ENCODE measurements at regions not wholly inside any gene's neighbourhood (a gene's known extent, or its start where the extent isn't known, plus 50 kb on each side); places are given as distances from the start of the nearest gene placed in this dataset.

DNA sequence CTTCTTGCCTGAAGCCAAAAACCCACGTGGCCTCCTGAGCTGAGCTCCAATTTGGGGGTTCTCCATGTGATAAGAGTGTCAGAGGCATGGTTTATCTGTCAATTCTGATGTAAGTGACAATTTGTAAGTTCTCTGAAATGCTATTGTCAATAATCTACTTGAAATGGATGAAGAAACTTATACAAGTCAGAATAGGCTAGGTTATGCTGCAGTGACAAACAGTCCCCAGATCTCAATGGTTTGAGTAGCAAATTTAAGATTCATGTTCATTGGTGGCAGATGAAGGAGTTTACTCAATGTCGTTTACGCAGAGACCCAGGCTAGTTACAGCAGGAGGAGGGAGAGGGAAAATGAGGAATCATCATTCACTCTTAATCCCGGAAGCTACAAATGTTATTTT is 352.4 kb downstream of the KIF16B start:
- Histone ChIP-seq H3K9me2 (replicated peaks; ENCODE audit: insufficient read depth, low read length) (no peaks in the 10 kb centered on the region), H3K27ac (ENCODE audit: low read length) (no peak overlapping the region), H2AFZ (ENCODE audit: low read length) (no peak overlapping the region), H3K27me3 (ENCODE audit: low read length) (0 out of 2 replicates have a peak, but pooled peaks cover 3% of the 10 kb centered on the region), H3K79me2 (ENCODE audit: low read length) (no peaks in the 10 kb centered on the region), H4K20me1 (ENCODE audit: insufficient read depth, low read depth, low read length) (no peaks in the 10 kb centered on the region), H3K4me3 (ENCODE audit: low read length) (no peak overlapping the region), H3K9ac (ENCODE audit: low read length) (no peak overlapping the region), H3K9me3 (ENCODE audit: low read length) (no peaks in the 10 kb centered on the region), H3K4me1 (ENCODE audit: low read length) (no peaks in the 10 kb centered on the region), H3K4me2 (ENCODE audit: low read depth, low read length, poor library complexity, severe bottlenecking) (no peak overlapping the region), H3K36me3 (ENCODE audit: insufficient read depth, low read length) (no peaks in the 10 kb centered on the region)
- DNase-seq = peak; percentile 21

DNA sequence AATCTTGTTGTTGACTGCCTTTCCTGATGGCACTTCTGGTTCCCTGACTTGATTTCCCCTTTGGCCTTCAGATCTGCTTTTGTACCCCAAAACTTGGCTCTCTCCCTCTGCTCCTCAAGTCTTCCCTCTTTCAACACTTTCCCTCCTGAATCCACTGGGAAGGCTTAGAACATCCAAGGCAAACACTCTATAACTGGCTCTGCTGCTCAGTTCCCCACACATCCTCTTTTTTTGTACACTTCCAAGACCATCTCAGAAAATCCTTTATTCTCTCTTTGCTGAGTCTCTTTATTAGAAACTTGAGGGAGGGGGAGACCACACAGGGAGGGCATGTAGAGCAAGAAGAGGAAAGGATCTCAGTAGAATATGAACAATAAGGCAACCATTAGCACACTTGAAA is 354.1 kb downstream of the KIF16B start:
- Histone ChIP-seq H3K9me3 (ENCODE audit: low read length) (no peaks in the 10 kb centered on the region), H3K4me1 (ENCODE audit: low read length) (no peaks in the 10 kb centered on the region), H2AFZ (ENCODE audit: low read length) (no peak overlapping the region), H3K36me3 (ENCODE audit: insufficient read depth, low read length) (no peaks in the 10 kb centered on the region), H3K27me3 (ENCODE audit: low read length) (0 out of 2 replicates have a peak, but pooled peaks cover 3% of the 10 kb centered on the region), H3K79me2 (ENCODE audit: low read length) (no peaks in the 10 kb centered on the region), H4K20me1 (ENCODE audit: insufficient read depth, low read depth, low read length) (no peaks in the 10 kb centered on the region), H3K27ac (ENCODE audit: low read length) (no peak overlapping the region), H3K4me2 (ENCODE audit: low read depth, low read length, poor library complexity, severe bottlenecking) (no peak overlapping the region), H3K9me2 (replicated peaks; ENCODE audit: insufficient read depth, low read length) (no peaks in the 10 kb centered on the region), H3K9ac (ENCODE audit: low read length) (no peak overlapping the region), H3K4me3 (ENCODE audit: low read length) (no peak overlapping the region)
- DNase-seq = no peak

DNA sequence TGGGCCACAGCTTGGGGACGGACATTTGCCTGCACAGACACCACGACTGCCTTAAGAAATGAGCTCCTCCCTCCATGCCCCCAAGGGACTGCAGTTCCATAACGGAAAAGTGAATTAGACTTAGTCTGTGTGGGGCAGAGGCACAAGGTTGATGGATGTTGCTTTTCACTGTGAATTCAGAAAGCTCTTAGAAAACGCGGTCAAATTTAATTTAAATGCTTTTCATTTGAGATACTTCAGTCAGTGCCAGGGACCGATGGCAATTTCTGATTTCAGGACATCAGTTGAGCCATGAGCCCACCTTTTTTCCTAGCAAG is 356.4 kb downstream of the KIF16B start:
- Histone ChIP-seq H2AFZ (ENCODE audit: low read length) (no peak overlapping the region), H3K9me2 (replicated peaks; ENCODE audit: insufficient read depth, low read length) (no peaks in the 10 kb centered on the region), H4K20me1 (ENCODE audit: insufficient read depth, low read depth, low read length) (no peaks in the 10 kb centered on the region), H3K4me3 (ENCODE audit: low read length) (no peak overlapping the region), H3K9me3 (ENCODE audit: low read length) (no peaks in the 10 kb centered on the region), H3K27ac (ENCODE audit: low read length) (no peak overlapping the region), H3K36me3 (ENCODE audit: insufficient read depth, low read length) (no peaks in the 10 kb centered on the region), H3K4me1 (ENCODE audit: low read length) (no peaks in the 10 kb centered on the region), H3K4me2 (ENCODE audit: low read depth, low read length, poor library complexity, severe bottlenecking) (no peak overlapping the region), H3K9ac (ENCODE audit: low read length) (no peak overlapping the region), H3K79me2 (ENCODE audit: low read length) (no peaks in the 10 kb centered on the region), H3K27me3 (ENCODE audit: low read length) (0 out of 2 replicates have a peak, but pooled peaks cover 3% of the 10 kb centered on the region)
- peak; percentile 28 for DNase-seq

DNA sequence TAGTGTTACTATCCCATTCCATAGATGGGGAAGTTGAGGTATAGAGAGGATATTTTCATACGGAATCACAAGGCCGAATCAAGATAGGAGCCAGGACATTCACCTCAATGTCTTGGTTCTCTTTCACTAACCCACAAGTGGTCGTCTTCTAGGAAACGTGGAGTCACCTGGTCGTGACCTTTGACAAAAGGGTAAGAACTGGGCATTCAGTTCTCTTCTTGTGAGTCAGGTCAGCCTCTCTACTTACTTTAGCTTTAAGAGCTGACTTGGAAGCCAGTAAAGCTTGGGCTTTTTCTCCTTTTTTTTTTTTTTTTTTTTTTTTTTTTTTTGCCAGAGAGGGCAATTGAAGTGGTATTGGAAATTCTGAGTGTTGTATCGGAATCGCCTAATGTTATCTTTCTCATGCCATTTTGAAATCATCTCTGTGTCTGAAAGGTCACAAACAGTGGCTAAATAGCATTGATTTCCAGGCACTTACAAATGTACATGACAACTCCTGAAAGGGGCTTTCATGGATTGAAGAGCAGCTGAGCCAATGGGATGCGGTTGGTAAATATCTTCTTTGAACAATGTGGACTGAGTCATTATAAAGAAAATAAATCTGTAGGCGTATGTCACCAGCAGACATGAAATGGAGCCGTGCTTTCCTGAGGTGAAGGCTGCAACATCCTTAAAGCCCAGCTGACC is 356.9 kb downstream of the KIF16B start:
- Histone ChIP-seq H3K4me2 (ENCODE audit: low read depth, low read length, poor library complexity, severe bottlenecking) (no peak overlapping the region), H3K4me3 (ENCODE audit: low read length) (no peak overlapping the region), H3K36me3 (ENCODE audit: insufficient read depth, low read length) (no peaks in the 10 kb centered on the region), H3K79me2 (ENCODE audit: low read length) (no peaks in the 10 kb centered on the region), H3K27ac (ENCODE audit: low read length) (no peak overlapping the region), H3K9ac (ENCODE audit: low read length) (no peak overlapping the region), H3K9me3 (ENCODE audit: low read length) (no peaks in the 10 kb centered on the region), H3K4me1 (ENCODE audit: low read length) (no peaks in the 10 kb centered on the region), H2AFZ (ENCODE audit: low read length) (no peak overlapping the region), H4K20me1 (ENCODE audit: insufficient read depth, low read depth, low read length) (no peaks in the 10 kb centered on the region), H3K27me3 (ENCODE audit: low read length) (0 out of 2 replicates have a peak, but pooled peaks cover 3% of the 10 kb centered on the region), H3K9me2 (replicated peaks; ENCODE audit: insufficient read depth, low read length) (no peaks in the 10 kb centered on the region)
- DNase-seq = peak; percentile 26

DNA sequence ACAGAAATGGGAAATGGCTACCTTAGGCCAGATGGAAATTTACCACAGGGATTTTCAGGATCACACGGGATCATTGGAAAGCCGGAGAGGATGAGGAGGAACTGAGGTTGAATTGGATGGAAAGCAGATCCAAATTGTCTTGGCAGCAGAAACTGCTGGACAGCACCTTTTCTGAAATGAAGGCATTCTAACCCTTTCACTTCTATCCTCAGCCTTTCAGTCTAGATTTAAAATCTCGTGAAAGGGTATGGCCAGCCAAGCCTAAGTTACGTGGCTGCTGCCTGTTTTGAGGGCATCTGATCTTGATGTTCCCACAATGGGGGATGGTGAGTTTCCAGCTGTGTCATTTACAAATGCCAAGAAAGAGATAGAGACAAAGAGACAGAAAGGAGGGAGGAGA is 358.2 kb downstream of the KIF16B start:
- H3K4me1 ChIP-seq (ENCODE audit: low read length) = no peaks in the 10 kb centered on the region
- H3K9ac ChIP-seq (ENCODE audit: low read length) = no peak overlapping the region
- no peaks in the 10 kb centered on the region for H3K36me3 ChIP-seq (ENCODE audit: insufficient read depth, low read length)
- no peak overlapping the region for H3K4me3 ChIP-seq (ENCODE audit: low read length)
- no peak overlapping the region for H2AFZ ChIP-seq (ENCODE audit: low read length)
- H3K79me2 ChIP-seq (ENCODE audit: low read length) = no peaks in the 10 kb centered on the region
- DNase-seq = peak; percentile 35
- H3K4me2 ChIP-seq (ENCODE audit: low read depth, low read length, poor library complexity, severe bottlenecking) = no peak overlapping the region
- no peaks in the 10 kb centered on the region for H3K27me3 ChIP-seq (ENCODE audit: low read length)
- H3K27ac ChIP-seq (ENCODE audit: low read length) = no peak overlapping the region
- H3K9me3 ChIP-seq (ENCODE audit: low read length) = no peaks in the 10 kb centered on the region
- H4K20me1 ChIP-seq (ENCODE audit: insufficient read depth, low read depth, low read length) = no peaks in the 10 kb centered on the region
- no peaks in the 10 kb centered on the region for H3K9me2 ChIP-seq (replicated peaks; ENCODE audit: insufficient read depth, low read length)

DNA sequence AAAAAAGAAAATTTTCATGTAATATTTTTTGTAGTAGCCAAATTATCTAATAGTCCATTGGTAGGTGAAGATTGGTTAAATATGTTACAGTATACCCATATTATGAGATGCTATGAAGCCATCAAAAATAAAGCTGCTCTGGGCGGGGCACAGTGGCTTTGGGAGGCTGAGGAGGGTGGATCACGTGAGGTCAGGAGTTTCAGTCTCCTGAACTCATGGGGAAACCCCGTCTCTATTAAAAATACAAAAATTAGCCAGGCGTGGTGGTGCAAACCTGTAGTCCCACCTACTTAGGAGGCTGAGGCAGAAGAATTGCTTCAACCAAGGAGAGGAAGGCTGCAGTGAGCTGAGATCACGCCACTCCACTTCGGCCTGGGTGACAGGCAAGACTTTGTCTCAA is 360.5 kb downstream of the KIF16B start:
- Histone ChIP-seq H3K4me1 (ENCODE audit: low read length) (no peaks in the 10 kb centered on the region), H3K27ac (ENCODE audit: low read length) (no peak overlapping the region), H3K4me2 (ENCODE audit: low read depth, low read length, poor library complexity, severe bottlenecking) (no peak overlapping the region), H3K36me3 (ENCODE audit: insufficient read depth, low read length) (no peaks in the 10 kb centered on the region), H2AFZ (ENCODE audit: low read length) (no peak overlapping the region), H3K9me2 (replicated peaks; ENCODE audit: insufficient read depth, low read length) (no peaks in the 10 kb centered on the region), H4K20me1 (ENCODE audit: insufficient read depth, low read depth, low read length) (no peaks in the 10 kb centered on the region), H3K4me3 (ENCODE audit: low read length) (no peak overlapping the region), H3K79me2 (ENCODE audit: low read length) (no peaks in the 10 kb centered on the region), H3K9me3 (ENCODE audit: low read length) (no peaks in the 10 kb centered on the region), H3K27me3 (ENCODE audit: low read length) (no peaks in the 10 kb centered on the region), H3K9ac (ENCODE audit: low read length) (no peak overlapping the region)
- DNase-seq = no peak

DNA sequence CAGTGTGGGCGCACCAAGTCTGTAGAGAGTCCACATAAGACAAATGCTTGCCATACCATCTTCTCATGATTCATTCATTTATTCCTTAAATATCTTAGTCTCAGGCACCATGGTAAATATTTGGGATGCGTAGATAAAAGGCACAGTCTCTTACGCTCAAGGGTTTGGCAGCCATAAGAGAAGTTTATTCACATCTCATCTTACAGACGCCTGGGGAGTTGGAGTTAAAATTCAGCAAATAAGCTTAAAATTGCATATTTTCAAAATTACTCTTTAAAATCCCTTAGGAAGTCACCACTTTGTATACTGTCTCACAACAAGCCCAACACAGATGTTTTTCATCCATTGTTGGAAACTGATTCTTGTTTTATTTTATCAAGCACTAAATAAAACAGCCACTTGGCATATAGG is 363.3 kb downstream of the KIF16B start:
- Histone ChIP-seq H3K27me3 (ENCODE audit: low read length) (no peaks in the 10 kb centered on the region), H3K9me2 (replicated peaks; ENCODE audit: insufficient read depth, low read length) (no peaks in the 10 kb centered on the region), H3K79me2 (ENCODE audit: low read length) (no peaks in the 10 kb centered on the region), H4K20me1 (ENCODE audit: insufficient read depth, low read depth, low read length) (no peaks in the 10 kb centered on the region), H3K4me2 (ENCODE audit: low read depth, low read length, poor library complexity, severe bottlenecking) (no peak overlapping the region), H3K27ac (ENCODE audit: low read length) (no peak overlapping the region), H3K4me3 (ENCODE audit: low read length) (no peak overlapping the region), H3K9ac (ENCODE audit: low read length) (no peak overlapping the region), H3K9me3 (ENCODE audit: low read length) (no peaks in the 10 kb centered on the region), H2AFZ (ENCODE audit: low read length) (no peak overlapping the region), H3K4me1 (ENCODE audit: low read length) (peaks cover 12% of the 10 kb centered on the region), H3K36me3 (ENCODE audit: insufficient read depth, low read length) (no peaks in the 10 kb centered on the region)
- peak; percentile 28 for DNase-seq

DNA sequence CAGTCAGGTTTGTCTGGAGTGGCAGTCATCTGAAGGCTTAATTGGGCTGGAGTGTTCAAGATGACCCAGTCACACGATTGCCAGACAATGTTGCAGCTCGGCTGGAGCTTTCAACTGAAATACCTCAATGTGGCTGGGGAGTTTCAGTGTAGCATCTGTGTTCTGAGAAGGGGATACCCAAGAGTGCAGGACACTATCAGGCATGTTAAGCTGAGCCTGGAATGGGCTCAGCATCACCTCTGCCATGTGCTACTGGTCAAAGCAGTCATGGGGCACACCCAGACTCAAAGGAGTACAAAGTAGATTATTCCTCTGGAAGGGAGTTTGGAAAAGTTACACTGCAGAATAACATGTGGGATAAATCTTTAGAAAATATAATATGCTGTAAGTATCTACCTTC is 363.9 kb downstream of the KIF16B start:
- Histone ChIP-seq H3K4me3 (ENCODE audit: low read length) (no peak overlapping the region), H3K36me3 (ENCODE audit: insufficient read depth, low read length) (no peaks in the 10 kb centered on the region), H3K9me2 (replicated peaks; ENCODE audit: insufficient read depth, low read length) (no peaks in the 10 kb centered on the region), H3K27me3 (ENCODE audit: low read length) (no peaks in the 10 kb centered on the region), H3K9ac (ENCODE audit: low read length) (no peak overlapping the region), H3K4me2 (ENCODE audit: low read depth, low read length, poor library complexity, severe bottlenecking) (no peak overlapping the region), H3K27ac (ENCODE audit: low read length) (no peak overlapping the region), H3K79me2 (ENCODE audit: low read length) (no peaks in the 10 kb centered on the region), H2AFZ (ENCODE audit: low read length) (no peak overlapping the region), H3K4me1 (ENCODE audit: low read length) (peaks cover 12% of the 10 kb centered on the region), H3K9me3 (ENCODE audit: low read length) (no peaks in the 10 kb centered on the region), H4K20me1 (ENCODE audit: insufficient read depth, low read depth, low read length) (no peaks in the 10 kb centered on the region)
- peak; percentile 25 for DNase-seq

Measured in Karpas-422 (cell line).